ENCODE measurements at regions not wholly inside any gene's neighbourhood (a gene's known extent, or its start where the extent isn't known, plus 50 kb on each side); places are given as distances from the start of the nearest gene placed in this dataset.

DNA sequence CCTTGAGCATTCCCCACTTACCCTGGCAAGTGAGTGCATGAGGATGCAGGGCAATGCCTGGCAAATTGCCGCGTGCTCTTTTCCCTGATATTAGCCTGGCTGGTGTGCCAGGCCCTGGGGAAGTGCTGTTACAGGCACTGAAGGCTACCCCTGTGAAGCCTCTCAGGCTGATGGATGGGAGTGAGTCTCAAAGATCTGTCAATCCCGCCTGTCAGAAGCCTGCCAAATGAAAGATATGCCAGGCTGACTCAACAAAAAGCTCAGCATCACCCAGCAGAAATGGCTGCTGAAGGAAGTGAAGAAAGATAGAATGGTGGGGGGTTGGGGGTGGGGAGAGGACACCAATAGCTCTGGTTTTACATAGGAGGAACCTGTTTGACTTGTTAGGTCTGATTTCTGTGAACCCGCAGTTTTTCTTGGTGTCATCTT lies 112.1 kb downstream of the LACC1 start:
- Histone ChIP-seq H3K18ac (ENCODE audit: extremely low read depth, low read length) (no peak overlapping the region), H3K9ac (replicated peaks in 1 of 4; ENCODE audit: extremely low read depth in 1 of 4, low read depth in 3 of 4, low read length in 3 of 4) (no peak overlapping the region), H3K27ac (ENCODE audit: low read depth, low read length) (no peak overlapping the region), H3K79me2 (ENCODE audit: control insufficient read depth in 1 of 2, insufficient read depth in 2 of 2, low read length in 2 of 2) (no peaks in the 10 kb centered on the region), H3K23me2 (ENCODE audit: low read depth, low read length) (no peaks in the 10 kb centered on the region), H3K4ac (replicated peaks; ENCODE audit: insufficient read length, low read depth, low read length) (no peak overlapping the region), H3K23ac (ENCODE audit: insufficient read length) (no peak overlapping the region), H2BK12ac (ENCODE audit: low read depth, low read length) (peak overlapping the region; percentile 81; the same call in 1 of the 2 replicates), H4K91ac (replicated peaks; ENCODE audit: insufficient read length, low read length) (peak overlapping the region; percentile 1), H3K56ac (replicated peaks; ENCODE audit: insufficient read length, low read depth, low read length) (no peak overlapping the region), H4K8ac (ENCODE audit: extremely low read depth, insufficient read depth, low read length) (no peak overlapping the region), H3K9me3 (ENCODE audit: insufficient read depth in 2 of 2, low read depth in 1 of 2, low read length in 1 of 2) (peaks cover 0 to 7% of the 10 kb centered on the region in 2 experiments; a peak in 1 of 4 replicates), H3K36me3 (ENCODE audit: control insufficient read depth in 2 of 4, insufficient read depth in 4 of 4, low read length in 3 of 4) (no peaks in the 10 kb centered on the region), H3K4me1 (replicated peaks in 1 of 4; ENCODE audit: control insufficient read depth in 3 of 4, insufficient read depth in 4 of 4, low read length in 3 of 4) (peaks cover 3 to 6% (median 5%) of the 10 kb centered on the region in 4 experiments; a peak in 5 of 7 replicates), H3K27me3 (replicated peaks in 1 of 4; ENCODE audit: control insufficient read depth in 3 of 4, extremely low read depth in 1 of 4, insufficient read depth in 3 of 4, low read length in 3 of 4) (no peaks in the 10 kb centered on the region), H3K4me2 (ENCODE audit: insufficient read depth in 1 of 2, low read depth in 2 of 2, low read length in 2 of 2) (no peak overlapping the region; a peak in 1 of 4 replicates), H4K5ac (ENCODE audit: insufficient read length, low read depth, low read length) (no peak overlapping the region), H2AK5ac (ENCODE audit: low read depth, low read length) (no peak overlapping the region), H3K79me1 (ENCODE audit: low read depth, low read length) (no peaks in the 10 kb centered on the region), H4K20me1 (replicated peaks in 1 of 2; ENCODE audit: control insufficient read depth in 1 of 2, insufficient read depth in 2 of 2, low read length in 2 of 2) (no peaks in the 10 kb centered on the region), H2BK120ac (replicated peaks; ENCODE audit: low read depth, low read length) (no peak overlapping the region), H2BK5ac (ENCODE audit: low read depth, low read length) (peak overlapping the region; percentile 7; the same call in 1 of the 2 replicates), H3K14ac (ENCODE audit: insufficient read length) (no peak overlapping the region), H2BK20ac (ENCODE audit: low read length) (no peak overlapping the region), H2AFZ (ENCODE audit: low read length) (peak overlapping the region; percentile 43), H2BK15ac (ENCODE audit: low read length) (0 out of 2 replicates have a peak overlapping the region, but pooled peaks have one; percentile 12), H3K4me3 (ENCODE audit: extremely low read depth in 1 of 4, insufficient read depth in 2 of 4, low read depth in 3 of 4, low read length in 4 of 4) (no peak overlapping the region)
- WGBS, 2 experiments (ENCODE audit: extremely low coverage in 1 of 2, insufficient coverage in 1 of 2, insufficient read length in 1 of 2, insufficient replicate concordance in 2 of 2, low coverage in 1 of 2, low lambda C conversion rate in 2 of 2, missing lambda C conversion rate in 1 of 2), result 82% methylated on average over 4 of the region's 4 CpGs; no CpG with 5 or more reads in 1 of the 2 experiments
- DNase-seq (ENCODE audit: low read depth in 1 of 2, low spot score in 2 of 2) (no peak), FAIRE-seq (no peak)
- CTCF ChIA-PET (ENCODE audit: partially characterized antibody), result interaction anchor here (0.7 to 1.0 kb wide), 2 partner anchors 11 to 124 kb away, joined by 4 read pairs; no protein-coding TSS in a partner anchor
- POLR2A ChIA-PET (ENCODE audit: partially characterized antibody), result no interaction called here
- no peak for TF ChIP-seq SRF (IDR thresholded peaks at IDR 0.05; ENCODE audit: low read depth, low read length)
- no peak for TF ChIP-seq NANOG (IDR thresholded peaks at IDR 0.05; ENCODE audit: insufficient read depth, low read depth, low read length, poor library complexity, severe bottlenecking)
- TF ChIP-seq EP300 (IDR thresholded peaks at IDR 0.05; ENCODE audit: borderline replicate concordance in 1 of 2, low read depth in 2 of 2, low read length in 2 of 2), result no peak
- no peak for TF ChIP-seq SP2 (IDR thresholded peaks at IDR 0.05; ENCODE audit: low read length)
- no peak for TF ChIP-seq SUZ12 (IDR thresholded peaks at IDR 0.05; ENCODE audit: low read length)
- TF ChIP-seq SP1 (IDR thresholded peaks at IDR 0.05; ENCODE audit: low read depth, low read length), result peak; percentile 49; the same call in 1 of the 2 replicates
- TF ChIP-seq, protein P1, sequence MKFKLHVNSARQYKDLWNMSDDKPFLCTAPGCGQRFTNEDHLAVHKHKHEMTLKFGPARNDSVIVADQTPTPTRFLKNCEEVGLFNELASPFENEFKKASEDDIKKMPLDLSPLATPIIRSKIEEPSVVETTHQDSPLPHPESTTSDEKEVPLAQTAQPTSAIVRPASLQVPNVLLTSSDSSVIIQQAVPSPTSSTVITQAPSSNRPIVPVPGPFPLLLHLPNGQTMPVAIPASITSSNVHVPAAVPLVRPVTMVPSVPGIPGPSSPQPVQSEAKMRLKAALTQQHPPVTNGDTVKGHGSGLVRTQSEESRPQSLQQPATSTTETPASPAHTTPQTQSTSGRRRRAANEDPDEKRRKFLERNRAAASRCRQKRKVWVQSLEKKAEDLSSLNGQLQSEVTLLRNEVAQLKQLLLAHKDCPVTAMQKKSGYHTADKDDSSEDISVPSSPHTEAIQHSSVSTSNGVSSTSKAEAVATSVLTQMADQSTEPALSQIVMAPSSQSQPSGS (IDR thresholded peaks at IDR 0.05; ENCODE audit: low read length), result no peak
- TF ChIP-seq RFX5 (IDR thresholded peaks at IDR 0.05; ENCODE audit: borderline replicate concordance, low read depth, low read length), result no peak
- TF ChIP-seq NRF1 (IDR thresholded peaks at IDR 0.05; ENCODE audit: low read depth, low read length), result no peak
- peak; percentile 34; the same call in 1 of the 2 replicates for TF ChIP-seq MAFK (IDR thresholded peaks at IDR 0.05; ENCODE audit: low read depth, low read length)
- peak; percentile 73; the same call in 1 of the 2 replicates for TF ChIP-seq RBBP5 (IDR thresholded peaks at IDR 0.05; ENCODE audit: borderline replicate concordance, low read depth, low read length)
- TF ChIP-seq, protein P2, sequence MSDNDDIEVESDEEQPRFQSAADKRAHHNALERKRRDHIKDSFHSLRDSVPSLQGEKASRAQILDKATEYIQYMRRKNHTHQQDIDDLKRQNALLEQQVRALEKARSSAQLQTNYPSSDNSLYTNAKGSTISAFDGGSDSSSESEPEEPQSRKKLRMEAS (IDR thresholded peaks at IDR 0.05), result peak; percentile 48; the same call in 1 of the 2 replicates
